COLO829 (cell line): ENCODE measurements at regions not wholly inside any gene's neighbourhood (a gene's known extent, or its start where the extent isn't known, plus 50 kb on each side); places are given as distances from the start of the nearest gene placed in this dataset.

Experiments
- DNase-seq: peaks from one replicate; pipeline ENCODE4 v3.0.0; 2012; ENCODE audit warnings: low spot score

DNA sequence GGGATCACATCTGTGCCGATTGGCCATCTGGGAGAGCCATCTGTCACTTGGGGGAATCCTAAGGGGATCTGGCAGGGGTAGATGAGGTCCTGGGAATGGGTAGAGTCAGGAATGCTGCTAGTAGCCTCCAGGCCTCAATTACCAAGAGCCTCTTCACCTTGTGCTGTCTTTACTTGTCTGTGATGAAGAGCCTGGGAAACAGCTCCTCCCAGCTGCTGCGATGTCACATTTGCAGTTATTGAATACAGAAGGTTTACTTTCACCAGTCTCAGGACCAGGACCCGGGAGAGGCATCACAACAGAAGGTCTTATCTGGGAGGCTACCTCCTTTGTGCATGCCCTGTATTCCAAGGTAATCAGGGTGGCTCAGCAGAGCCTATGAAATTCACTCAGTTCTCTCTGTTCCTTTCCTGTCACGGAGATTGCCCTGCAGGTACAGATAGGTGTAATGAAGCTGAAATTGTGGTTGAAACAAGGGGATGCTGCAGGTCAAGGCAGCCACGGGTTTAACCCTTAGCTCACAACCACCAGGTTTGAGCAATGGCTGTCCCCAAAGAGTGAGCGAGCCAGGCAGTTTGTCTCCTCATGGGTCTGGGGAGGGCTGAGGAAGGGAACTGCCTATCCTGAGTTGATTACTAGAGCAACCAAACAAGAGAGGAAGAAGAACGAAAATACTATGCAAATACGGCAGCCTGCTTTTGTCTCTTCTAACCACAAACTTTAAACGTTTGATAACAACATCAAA, 298.9 kb upstream of the RORA start:
- no peak for DNase-seq

DNA sequence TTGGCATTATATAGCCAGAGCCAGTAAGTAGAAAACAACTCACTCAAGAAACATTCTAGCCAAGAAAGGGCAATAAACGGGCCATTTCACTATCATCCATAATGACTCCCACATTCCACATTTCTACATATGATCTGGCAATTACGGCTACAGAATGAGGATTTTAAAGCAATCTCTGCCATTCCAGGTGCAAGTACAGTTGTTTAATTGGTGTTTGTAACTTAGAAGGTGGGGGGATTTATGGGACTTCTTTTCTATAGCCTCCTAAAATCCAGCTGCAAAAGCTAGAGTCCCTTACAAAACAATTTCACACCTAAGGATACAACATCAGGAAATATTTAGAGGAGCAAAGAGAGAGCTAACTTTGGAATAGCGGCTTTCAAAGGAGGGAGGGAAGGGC, 295.4 kb upstream of the RORA start:
- DNase-seq: no peak

DNA sequence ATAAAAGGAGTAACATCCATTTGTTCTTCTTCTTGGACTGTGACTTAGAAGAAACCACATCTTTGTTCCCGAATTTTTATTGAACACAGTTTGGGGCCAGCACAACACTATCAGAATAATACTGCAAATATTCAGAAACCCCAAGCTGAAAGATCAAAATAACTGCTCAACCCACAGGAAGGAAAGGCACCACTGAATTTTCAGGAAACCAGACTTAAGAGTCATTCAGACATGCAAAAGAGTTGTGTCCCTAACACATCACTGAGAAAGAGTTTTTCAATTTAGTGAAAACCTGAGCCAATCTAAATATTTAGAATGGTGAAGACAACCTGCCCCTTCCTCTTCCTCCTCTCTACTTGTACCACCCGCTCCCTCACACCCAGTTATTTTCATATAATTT, 295.0 kb upstream of the RORA start:
- DNase-seq: no peak

DNA sequence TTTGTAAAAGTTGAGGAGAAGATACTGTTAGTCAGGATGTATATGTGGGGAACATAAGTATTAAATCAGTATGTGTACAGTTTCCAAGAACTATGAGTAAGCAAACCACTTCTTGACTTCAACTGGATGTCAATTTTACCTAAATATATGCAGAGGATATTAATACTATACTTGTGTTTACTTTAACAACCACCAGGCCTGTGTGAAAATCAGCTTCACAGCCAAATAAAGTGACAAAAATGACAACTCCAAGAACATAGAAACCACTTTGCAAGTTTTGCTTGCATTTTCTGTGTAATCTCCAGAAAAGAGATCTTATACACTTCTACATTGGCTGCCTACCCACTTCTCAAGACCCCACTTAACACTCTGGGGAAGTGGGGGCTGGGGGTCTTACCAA, 293.3 kb upstream of the RORA start:
- no peak for DNase-seq

DNA sequence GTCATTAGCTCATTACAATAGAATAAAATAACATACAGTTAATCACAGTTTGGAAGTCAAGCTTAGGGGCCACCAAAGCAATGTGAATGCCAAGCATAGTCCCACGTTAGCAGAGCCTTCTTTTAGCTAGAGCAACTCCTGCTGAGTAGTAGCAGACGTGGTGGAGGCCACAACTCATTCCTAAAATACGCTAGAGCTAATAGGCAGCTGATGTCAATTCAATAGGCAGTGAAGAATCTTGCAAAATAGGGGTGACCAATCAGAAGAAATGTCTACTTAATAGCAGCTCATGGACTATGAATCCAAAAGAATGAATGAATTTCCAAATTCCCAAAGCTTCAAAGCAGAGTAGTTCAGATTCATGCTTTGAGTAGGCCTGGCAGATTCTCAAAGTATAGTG, 292.9 kb upstream of the RORA start:
- DNase-seq: no peak

DNA sequence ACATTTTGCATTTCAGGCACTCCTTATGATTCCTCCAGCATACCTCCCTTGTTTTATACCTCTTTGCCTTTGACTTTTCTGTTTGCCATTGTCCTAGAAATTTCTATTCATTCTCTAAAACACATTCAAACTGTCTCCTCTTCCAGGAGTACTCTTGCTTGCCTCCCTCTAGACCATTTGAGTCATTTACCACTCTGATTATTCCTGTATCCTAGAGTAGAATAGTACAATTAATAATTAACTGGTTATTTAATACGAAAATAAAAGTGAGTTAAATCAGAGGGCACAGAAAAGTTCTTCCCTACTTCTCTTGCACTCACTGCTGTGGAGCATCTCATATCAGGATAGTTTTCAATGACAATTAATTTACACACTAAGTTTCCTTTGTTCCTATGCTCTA, 290.2 kb upstream of the RORA start:
- DNase-seq: no peak

DNA sequence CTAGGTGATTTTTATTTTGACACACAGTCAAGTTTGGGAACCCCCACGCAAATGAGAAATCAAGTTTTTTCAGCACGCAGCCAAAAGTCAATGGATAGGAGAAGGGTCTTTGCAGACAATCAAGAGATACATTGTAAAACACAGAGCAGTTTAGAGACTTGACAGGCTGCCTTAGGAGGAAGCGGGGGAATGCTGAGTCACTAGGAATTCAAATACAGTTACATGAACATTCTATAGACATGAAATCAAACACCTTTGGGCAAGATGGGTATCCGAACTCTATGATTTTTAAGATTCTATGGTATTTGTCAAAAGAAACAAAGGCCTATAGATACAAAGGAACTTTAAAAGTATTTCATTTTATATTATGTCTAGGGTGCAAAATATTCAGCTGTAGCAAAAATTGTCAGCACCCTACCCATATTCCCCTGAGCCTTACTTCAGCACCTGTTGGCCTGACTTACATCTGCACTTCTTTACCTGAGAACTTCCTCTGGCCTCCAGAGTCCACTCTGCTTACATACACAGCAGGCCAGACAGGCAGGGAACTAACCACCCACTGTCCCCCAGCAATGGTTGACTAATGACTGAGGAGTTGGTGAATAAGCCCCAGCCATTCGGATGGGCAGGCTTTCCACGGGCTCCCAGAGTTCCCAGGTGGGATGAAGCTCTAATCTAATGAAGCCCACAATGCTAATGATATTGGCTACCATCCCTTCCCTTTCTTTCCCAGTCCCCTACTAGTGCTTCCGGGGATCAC, 289.3 kb upstream of the RORA start:
- no peak for DNase-seq

DNA sequence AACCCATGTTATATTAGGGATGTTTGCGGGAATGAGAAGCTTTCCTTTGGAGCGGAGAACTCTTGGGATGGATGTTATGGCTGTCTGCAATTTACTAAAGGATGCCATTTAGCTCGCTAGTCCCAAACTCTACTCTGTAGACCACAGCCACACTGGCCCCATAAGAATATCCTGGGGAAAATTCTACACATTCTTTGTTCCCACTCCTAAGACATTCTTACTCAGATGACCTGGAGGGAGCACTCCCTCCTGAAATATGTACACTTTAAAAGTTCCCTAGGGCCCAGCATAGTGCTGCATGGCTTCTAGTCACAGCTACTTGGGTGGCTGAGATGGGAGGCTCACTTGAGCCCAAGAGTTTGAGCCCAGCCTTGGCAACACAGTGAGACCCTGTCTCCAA, 288.7 kb upstream of the RORA start:
- DNase-seq: no peak

DNA sequence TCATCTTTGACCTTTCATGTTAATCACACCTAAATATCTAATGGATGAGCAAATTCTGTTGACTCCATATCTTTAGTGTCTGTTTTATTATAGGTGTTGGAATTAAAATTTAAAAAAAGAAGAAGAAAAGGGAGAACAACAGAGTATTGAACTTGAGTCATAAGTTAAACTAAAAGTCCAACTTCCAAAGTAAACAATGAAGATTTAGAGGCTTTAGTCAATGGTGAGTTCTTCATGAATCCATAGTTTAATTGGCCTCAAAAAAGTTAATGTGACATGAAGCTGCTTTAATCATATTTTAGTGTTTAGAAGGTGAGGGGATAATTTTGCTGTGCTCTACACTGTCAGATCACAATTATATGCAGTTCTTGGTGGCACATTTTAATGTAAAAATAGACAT, 288.2 kb upstream of the RORA start:
- DNase-seq: no peak

DNA sequence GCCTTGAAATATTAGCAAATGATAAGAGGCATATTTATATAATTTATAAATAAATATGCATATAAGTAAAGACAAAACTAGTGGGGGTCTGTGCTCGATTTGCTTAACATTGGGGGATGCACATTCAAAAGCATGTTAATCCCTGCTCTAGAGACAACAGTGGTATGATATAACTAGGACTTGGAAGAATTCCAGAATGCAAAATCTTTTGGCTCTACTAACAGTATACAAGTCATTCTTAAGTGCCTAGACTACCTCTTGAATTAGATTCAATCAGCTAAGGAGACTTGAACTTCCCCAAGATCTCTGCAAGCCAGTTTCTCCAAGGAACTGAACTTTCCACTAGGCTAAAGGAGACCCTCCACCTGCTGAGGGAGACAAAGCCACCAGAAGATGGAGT, 282.7 kb upstream of the RORA start:
- no peak for DNase-seq

DNA sequence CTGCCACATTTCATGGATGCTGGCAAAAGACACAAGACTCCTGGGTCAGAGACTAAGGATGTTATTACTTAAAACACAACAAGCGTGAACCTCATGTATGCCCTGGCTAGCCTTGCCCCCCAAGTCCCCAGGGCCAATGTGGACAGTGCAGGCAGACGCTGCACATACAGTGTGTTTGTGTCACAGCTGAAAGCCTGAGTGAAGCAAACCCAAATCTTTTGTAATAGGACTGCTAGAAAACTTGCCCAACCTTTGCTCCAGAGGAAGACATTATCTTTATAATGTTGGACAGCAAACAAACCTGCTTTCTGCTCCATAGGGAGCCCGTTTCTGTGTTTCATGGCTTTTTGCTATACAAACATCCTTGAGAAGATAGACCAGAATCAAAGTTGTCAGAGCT, 282.0 kb upstream of the RORA start:
- DNase-seq: no peak

DNA sequence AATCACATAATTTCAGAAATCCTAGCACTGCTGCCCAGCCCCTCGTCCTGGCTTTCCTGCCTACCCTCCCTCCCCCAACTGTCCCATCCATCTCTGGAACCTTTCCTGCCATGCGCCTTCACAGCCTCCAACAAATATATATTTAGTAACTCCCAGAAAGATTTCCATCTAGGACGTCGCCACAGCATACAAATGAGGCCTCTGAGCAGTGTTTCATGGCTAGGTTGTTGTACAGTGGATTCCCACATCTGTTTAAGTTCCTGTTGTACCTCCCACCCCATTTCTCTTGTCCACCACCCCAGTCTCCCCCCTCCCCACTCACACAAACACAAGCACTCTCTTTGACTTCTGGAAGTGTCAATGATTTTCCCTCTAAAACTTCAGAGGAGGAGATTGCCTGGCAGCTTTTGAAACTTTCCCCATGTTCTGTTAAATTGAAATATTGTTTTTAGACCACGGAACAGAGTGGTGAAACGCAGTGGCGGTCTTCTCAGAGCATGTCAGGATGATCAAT, 280.3 kb upstream of the RORA start:
- DNase-seq: no peak

DNA sequence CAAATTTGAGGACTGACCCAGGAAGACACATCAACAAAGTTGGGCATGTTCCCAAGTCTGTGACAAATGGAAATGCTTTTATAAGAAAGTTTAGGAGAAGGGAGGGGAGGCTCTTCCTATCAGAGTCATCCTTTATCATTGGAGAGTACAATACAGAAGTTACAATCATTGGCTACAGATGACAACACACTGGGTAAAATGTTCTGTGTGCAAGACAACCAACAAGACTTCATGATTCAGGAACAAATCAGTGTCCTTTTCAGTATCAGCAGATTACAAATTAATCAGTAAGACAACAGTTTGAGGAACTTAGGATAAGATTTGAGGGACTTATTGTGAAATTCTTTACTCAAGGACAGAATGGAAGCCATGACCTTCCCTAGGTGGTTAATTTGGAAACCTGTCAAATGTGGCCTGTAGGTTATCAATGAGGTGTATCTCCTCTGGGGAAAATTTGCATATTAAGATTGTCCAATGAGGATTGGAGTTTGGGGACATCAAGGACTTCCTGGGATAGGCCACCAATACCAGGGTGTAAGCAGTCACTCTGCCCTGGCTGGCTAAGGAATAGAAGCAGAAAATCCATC, 274.4 kb upstream of the RORA start:
- DNase-seq: no peak

DNA sequence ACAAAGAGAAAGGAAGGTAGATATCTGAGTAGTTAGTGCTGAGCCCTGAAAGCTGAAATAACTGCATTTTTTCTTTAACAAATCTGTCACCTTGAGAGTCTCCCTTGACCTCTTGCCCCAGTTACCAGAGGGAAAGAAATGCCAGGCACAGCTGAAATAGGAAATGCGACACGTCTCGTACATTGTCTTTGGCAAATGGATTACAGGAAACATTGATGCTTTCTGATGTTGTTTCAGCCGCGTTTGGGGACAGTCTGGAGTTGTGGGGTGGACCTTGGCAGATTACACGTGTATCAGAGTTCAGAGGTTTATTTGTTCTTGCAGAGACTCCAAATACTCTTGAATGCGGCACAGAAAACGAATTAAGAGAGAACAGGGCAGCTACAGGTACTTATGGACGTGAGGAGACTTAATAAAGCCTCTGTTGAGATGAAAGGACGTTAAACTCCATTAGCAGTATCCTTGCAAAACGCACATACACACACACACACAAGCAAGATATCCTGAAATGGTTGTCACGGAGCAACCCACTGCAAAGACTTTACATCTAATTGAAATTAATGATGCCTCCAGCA, 272.8 kb upstream of the RORA start:
- DNase-seq: no peak

DNA sequence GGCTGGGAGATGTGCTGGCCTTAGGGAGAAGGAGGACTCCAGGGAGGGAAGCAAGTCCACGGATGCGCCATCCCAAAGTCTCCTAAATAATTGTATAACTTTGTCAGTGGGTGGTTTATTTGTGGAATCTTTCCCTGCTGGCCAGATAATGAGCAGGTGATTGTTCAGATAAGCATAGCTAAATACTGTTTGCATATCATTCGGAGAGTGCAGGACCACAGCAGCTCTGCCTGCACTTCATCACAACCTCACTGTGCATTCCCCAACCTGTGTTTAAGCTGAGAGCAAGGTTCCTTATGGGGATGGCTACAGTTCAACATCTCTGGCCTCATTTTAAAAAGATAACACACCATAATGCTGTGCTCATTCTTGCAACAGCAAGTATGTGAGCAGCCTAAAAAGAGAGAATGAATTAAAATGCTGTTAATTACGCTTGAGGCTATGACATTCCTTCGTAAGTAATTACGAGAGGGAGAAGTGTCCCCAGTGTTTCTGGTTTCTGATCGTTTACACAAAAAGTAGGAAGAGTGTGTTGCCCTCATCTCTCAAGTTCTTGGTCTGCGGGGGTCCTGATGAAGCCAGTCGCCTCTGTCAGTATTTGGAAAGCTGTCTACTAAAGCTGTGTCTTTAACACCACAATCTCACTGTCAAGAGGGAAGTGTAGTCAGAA, 272.0 kb upstream of the RORA start:
- no peak for DNase-seq

DNA sequence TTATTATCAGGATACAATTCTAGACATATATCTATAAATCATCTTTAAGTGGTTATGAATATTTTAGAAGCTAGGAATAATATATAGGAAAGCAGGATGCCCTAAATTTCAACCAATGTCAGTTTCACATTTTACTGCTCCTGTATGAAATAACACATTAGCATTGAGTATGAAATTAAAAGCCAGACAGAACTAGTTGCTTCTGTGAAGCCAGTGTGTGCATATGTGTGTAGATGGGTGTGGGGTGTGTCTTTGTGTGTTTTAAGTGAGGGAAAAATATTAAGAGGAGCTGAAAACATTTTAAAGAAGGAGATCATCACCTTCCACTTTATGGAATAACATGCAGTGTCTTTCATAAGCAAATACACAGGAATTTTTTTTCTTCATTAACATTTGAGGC, 271.4 kb upstream of the RORA start:
- DNase-seq: no peak

DNA sequence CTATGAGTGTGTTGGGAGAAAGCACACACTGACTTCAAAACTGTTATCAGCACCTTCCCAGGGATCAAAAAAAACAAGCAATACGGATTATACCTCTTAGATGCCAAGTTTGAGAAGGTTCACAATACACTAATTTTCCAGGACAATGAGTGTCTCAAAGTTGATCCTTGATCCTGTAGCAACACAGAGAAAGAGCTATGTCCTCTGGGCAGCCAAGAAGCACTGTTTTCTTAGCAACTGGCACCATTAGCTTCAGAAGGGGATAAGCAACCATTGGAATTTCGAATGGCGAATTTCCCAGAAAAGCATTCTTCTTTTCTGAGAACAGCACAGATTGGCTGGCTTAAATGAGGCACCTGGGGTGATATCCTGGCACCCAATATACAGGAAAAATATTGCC, 270.3 kb upstream of the RORA start:
- DNase-seq: no peak

DNA sequence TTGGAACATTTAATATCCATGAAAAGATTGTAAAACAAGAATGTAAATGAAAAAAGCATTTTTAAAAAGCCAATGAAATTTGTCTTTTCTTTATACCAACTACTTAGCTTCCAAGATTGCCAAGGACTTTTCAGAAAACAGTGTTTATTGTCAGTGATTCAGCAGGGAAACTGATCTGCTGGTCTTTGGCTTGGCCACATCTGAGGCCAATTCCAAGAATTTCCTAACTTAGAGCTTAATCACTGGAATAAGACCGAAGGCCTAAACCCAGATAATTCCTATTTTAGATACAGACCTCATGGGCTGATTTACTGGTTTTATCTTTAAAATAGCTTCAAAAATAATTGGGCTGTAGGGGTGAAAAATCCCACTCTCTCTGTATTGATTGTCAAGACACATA, 260.5 kb upstream of the RORA start:
- DNase-seq: no peak

DNA sequence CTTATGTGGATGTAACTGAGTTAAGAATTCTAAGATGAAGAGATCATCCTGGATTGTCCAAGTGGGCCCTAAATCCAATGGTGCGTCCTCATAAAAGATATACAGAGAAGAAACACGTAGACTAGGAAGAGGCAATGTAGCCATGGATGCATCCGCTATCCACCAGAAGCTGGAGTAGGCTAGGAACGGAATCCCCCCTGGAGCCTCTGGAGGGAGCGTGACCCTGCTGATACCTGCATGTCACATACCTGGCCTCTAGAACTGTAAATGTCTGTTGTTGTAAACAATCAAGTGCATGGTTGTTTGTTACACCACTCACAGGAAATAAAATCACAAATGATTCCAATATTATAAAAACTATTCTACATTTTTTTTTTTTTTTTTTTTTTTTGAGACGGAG, 254.5 kb upstream of the RORA start:
- no peak for DNase-seq

DNA sequence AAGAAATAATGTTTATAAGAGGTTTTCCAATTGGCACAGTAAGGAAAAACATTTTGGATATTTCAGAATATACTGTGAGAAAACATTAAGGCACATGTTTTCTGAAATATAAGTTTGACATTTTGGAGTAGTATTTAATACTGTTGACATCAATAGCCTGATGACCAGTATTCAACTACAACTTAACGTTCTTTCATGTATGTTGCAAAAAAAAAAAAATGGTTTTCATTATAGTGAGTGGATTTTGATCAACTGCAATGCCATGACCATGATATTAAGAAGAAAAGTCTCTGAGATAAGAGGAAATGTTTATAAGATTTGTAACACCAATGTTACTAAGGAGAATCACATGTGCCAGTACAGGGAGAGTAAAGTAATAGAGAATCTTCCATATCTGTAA, 252.8 kb upstream of the RORA start:
- DNase-seq: no peak

DNA sequence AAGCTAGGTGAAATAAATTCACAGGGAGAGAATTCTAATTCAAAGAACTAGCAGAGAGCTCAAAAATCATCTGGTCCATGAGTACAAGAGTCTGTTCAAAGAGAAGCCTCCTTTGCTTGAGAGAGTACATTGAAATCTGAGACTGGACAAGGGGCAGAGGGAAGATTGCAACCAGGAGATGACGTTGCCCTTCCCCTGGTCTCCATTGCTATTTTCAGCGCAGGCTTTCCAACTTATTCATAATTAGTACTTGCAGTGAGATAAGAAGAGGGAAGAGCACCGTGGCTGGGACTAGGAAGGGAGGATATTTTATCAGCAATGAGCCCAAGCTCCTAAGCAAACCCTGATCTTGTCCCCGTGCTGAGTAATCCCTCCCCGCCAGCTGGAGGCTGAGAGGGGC, 251.8 kb upstream of the RORA start:
- DNase-seq: no peak

DNA sequence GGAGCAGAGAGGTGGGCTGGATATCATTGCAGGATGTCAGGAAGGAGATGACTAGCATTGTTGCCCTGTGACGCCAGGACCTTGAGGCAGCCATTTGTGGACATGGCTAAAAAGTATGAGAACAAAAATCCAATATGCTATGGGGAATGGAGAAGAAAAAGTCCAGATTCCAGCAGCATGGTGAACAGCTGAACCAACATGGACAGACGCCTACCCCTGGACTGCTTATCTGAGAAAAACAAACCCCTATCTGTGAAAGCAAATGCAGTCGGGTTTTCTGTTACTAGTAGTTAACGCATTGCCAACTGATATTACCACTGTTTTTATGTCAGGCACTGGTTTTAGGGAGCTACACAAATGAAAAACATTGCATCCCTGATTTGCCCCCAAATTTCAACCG, 251.2 kb upstream of the RORA start:
- DNase-seq: no peak

DNA sequence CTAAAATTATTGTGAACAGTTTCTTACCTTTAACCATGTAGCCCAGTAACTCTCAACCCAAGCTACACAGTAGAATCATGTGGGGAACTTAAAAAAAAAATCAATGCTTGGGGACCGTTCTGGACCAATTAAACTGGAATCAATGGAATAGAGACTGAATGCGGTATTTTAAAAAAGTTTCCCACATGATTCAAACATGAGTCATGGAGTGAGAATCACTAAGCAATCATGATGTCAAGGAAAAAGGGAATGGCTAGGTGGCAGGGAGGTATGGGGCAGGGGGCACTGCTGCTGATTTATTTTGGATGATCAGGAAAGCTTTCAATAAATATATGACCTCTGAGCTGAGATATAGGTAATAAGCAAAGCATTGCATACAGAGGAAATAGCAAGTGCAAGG, 250.5 kb upstream of the RORA start:
- no peak for DNase-seq
